ENCODE measurements at regions not wholly inside any gene's neighbourhood (a gene's known extent, or its start where the extent isn't known, plus 50 kb on each side); places are given as distances from the start of the nearest gene placed in this dataset.

- no peak overlapping the region for H3K4me3 ChIP-seq (ENCODE audit: low read depth, low read length)
- no peak overlapping the region for H3K27ac ChIP-seq (ENCODE audit: extremely low read depth, low read depth, low read length)
- no peaks in the 10 kb centered on the region for H3K36me3 ChIP-seq (ENCODE audit: control insufficient read depth in 2 of 2, insufficient read depth in 1 of 2, low read length in 2 of 2)
- no peaks in the 10 kb centered on the region for H3K9me3 ChIP-seq (ENCODE audit: control insufficient read depth, insufficient read depth, low read depth, low read length)
- POLR2A ChIA-PET = no interaction called here
- no peaks in the 10 kb centered on the region for H3K4me1 ChIP-seq (ENCODE audit: control insufficient read depth, insufficient read depth, low read length)
- TF ChIP-seq ZSCAN18 (tag by site-specific recombination; IDR thresholded peaks at IDR 0.05) = no peak
- CTCF ChIA-PET = no interaction called here
Measured at GRCh38 chr10:4024027-4024426, 239.0 kb upstream of the KLF6 start.

- TF ChIP-seq GLI2 (tag by site-specific recombination; IDR thresholded peaks at IDR 0.05; ENCODE audit: borderline replicate concordance, low read depth) (no peak), ZNF529 (tag by site-specific recombination; IDR thresholded peaks at IDR 0.05; ENCODE audit: insufficient replicate concordance) (no peak), ZNF423 (tag by site-specific recombination; IDR thresholded peaks at IDR 0.05) (no peak), KLF1 (tag by site-specific recombination; IDR thresholded peaks at IDR 0.05) (no peak), SCRT2 (tag by site-specific recombination; IDR thresholded peaks at IDR 0.05) (no peak), ZNF16 (tag by site-specific recombination; IDR thresholded peaks at IDR 0.05; ENCODE audit: low read depth) (no peak), ZNF221 (tag by site-specific recombination; IDR thresholded peaks at IDR 0.05; ENCODE audit: borderline replicate concordance) (no peak), ZBTB26 (tag by site-specific recombination; optimal IDR thresholded peaks at IDR 0.05) (no peak)
- H3K36me3 ChIP-seq (ENCODE audit: control insufficient read depth in 2 of 2, insufficient read depth in 1 of 2, low read length in 2 of 2) = no peaks in the 10 kb centered on the region
- no peak overlapping the region for H3K4me3 ChIP-seq (ENCODE audit: low read depth, low read length)
- H3K9me3 ChIP-seq (ENCODE audit: control insufficient read depth, insufficient read depth, low read depth, low read length) = no peaks in the 10 kb centered on the region
- ChIA-PET CTCF (no interaction called here), POLR2A (no interaction called here)
- H3K27ac ChIP-seq (ENCODE audit: extremely low read depth, low read depth, low read length) = no peak overlapping the region
- no peaks in the 10 kb centered on the region for H3K4me1 ChIP-seq (ENCODE audit: control insufficient read depth, insufficient read depth, low read length)
Measured at GRCh38 chr10:4022473-4022872, 237.5 kb upstream of the KLF6 start.

GRCh38 chr10:4020631-4021030 lies 235.6 kb upstream of the KLF6 start:
- no peaks in the 10 kb centered on the region for H3K4me1 ChIP-seq (ENCODE audit: control insufficient read depth, insufficient read depth, low read length)
- ChIA-PET CTCF (no interaction called here), POLR2A (no interaction called here)
- TF ChIP-seq ZBTB21 (tag by site-specific recombination; IDR thresholded peaks at IDR 0.05) (no peak), HOXD13 (CRISPR knock-in tag; IDR thresholded peaks at IDR 0.05; ENCODE audit: borderline replicate concordance) (no peak), ZFP69B (tag by site-specific recombination; IDR thresholded peaks at IDR 0.05) (no peak), ZSCAN16 (tag by site-specific recombination; IDR thresholded peaks at IDR 0.05) (no peak), MZF1 (tag by site-specific recombination; IDR thresholded peaks at IDR 0.05; ENCODE audit: borderline replicate concordance) (no peak), ZNF112 (tag by site-specific recombination; IDR thresholded peaks at IDR 0.05) (no peak), ZNF707 (tag by site-specific recombination; IDR thresholded peaks at IDR 0.05) (no peak), ZNF239 (tag by site-specific recombination; IDR thresholded peaks at IDR 0.05) (no peak), ZNF394 (tag by site-specific recombination; IDR thresholded peaks at IDR 0.05; ENCODE audit: borderline replicate concordance) (no peak), FEZF1 (tag by site-specific recombination; IDR thresholded peaks at IDR 0.05) (no peak), ZBTB1 (tag by site-specific recombination; IDR thresholded peaks at IDR 0.05) (no peak), ZNF596 (tag by site-specific recombination; IDR thresholded peaks at IDR 0.05) (no peak), ZNF561 (tag by site-specific recombination; IDR thresholded peaks at IDR 0.05; ENCODE audit: borderline replicate concordance) (no peak), IKZF3 (tag by site-specific recombination; IDR thresholded peaks at IDR 0.05) (no peak), ZNF76 (tag by site-specific recombination; IDR thresholded peaks at IDR 0.05; ENCODE audit: borderline replicate concordance, low read depth) (no peak), ZNF19 (tag by site-specific recombination; IDR thresholded peaks at IDR 0.05; ENCODE audit: low read depth) (no peak)
- no peak overlapping the region for H3K27ac ChIP-seq (ENCODE audit: extremely low read depth, low read depth, low read length)
- no peaks in the 10 kb centered on the region for H3K36me3 ChIP-seq (ENCODE audit: control insufficient read depth in 2 of 2, insufficient read depth in 1 of 2, low read length in 2 of 2)
- H3K4me3 ChIP-seq (ENCODE audit: low read depth, low read length) = no peak overlapping the region
- no peaks in the 10 kb centered on the region for H3K9me3 ChIP-seq (ENCODE audit: control insufficient read depth, insufficient read depth, low read depth, low read length)
